ENCODE measurements at regions not wholly inside any gene's neighbourhood (a gene's known extent, or its start where the extent isn't known, plus 50 kb on each side); places are given as distances from the start of the nearest gene placed in this dataset.
A peak's percentile ranks its signal among the peaks of the same experiment; 100 is the strongest.

DNA sequence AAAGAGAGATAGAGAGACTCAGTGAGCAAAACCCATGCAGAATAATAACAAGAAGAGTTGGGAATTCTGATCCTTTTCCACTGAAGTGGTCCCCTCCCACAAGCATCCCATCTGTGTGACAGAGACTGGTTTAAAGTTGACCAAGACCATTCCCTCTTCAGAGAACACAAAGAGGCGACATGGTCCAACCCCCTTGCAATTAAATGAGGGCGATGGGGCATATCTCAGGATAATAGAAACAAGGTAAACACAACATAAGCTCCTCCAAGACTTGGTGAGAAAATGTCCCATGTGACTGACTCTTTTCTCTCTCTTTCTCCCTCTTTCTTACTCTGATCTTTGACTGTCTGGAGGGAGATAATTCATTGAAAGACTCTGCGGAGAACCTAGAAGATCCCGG, 526.7 kb downstream of the SOX11 start:
- Histone ChIP-seq H3K4me3 (ENCODE audit: low read length) (no peak overlapping the region), H3K9ac (ENCODE audit: low read length) (no peak overlapping the region), H3K9me2 (replicated peaks; ENCODE audit: insufficient read depth, low read length) (no peaks in the 10 kb centered on the region), H4K20me1 (ENCODE audit: insufficient read depth, low read depth, low read length) (no peaks in the 10 kb centered on the region), H3K4me1 (ENCODE audit: low read length) (peaks cover 34% of the 10 kb centered on the region), H2AFZ (ENCODE audit: low read length) (no peak overlapping the region), H3K79me2 (ENCODE audit: low read length) (no peaks in the 10 kb centered on the region), H3K27me3 (ENCODE audit: low read length) (no peaks in the 10 kb centered on the region), H3K27ac (ENCODE audit: low read length) (no peak overlapping the region), H3K4me2 (ENCODE audit: low read depth, low read length, poor library complexity, severe bottlenecking) (no peak overlapping the region), H3K9me3 (ENCODE audit: low read length) (no peaks in the 10 kb centered on the region), H3K36me3 (ENCODE audit: insufficient read depth, low read length) (no peaks in the 10 kb centered on the region)
- DNase-seq = no peak

DNA sequence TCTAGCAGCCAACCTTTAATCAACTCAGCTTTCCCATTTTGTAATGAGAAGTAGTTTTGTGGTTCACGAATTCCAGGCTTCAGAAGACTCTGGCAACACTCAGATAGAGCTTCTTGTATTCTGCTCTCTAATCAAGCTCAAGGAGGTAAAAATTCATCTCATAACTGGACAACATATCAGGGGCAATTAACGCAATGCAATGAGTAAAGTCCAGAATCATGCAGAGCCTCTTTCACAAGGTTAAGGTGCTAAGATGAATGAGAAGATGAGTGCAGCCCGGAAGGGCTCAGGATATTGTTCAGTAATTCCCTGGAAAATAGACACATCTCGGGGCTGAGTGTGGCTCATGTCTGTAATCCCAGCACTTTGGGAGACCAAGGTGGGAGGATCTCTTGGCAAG, 527.7 kb downstream of the SOX11 start:
- Histone ChIP-seq H4K20me1 (ENCODE audit: insufficient read depth, low read depth, low read length) (no peaks in the 10 kb centered on the region), H3K4me3 (ENCODE audit: low read length) (no peak overlapping the region), H3K79me2 (ENCODE audit: low read length) (no peaks in the 10 kb centered on the region), H3K9me2 (replicated peaks; ENCODE audit: insufficient read depth, low read length) (no peaks in the 10 kb centered on the region), H3K36me3 (ENCODE audit: insufficient read depth, low read length) (no peaks in the 10 kb centered on the region), H3K4me2 (ENCODE audit: low read depth, low read length, poor library complexity, severe bottlenecking) (no peak overlapping the region), H3K9ac (ENCODE audit: low read length) (no peak overlapping the region), H3K4me1 (ENCODE audit: low read length) (peaks cover 36% of the 10 kb centered on the region), H3K27ac (ENCODE audit: low read length) (no peak overlapping the region), H3K9me3 (ENCODE audit: low read length) (no peaks in the 10 kb centered on the region), H2AFZ (ENCODE audit: low read length) (no peak overlapping the region), H3K27me3 (ENCODE audit: low read length) (no peaks in the 10 kb centered on the region)
- DNase-seq = no peak

DNA sequence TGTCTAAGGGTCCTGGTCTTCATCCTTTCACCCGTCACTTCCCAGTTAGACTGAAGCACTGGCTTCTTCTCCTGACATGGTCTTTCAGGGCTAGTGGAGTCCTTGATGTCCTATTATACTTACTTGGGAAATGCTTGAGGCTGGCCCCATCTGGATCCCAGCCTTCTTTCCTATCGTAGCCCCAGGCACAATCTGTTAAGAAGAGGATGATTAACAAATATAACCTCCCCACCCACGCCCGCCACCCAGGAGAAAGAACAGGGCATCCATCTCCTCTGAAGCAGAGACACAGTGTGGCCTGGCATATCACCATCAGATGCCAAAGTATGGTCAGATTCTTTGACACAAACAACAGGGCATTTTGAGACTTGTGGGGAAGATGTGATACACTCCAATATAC, 530.1 kb downstream of the SOX11 start:
- H4K20me1 ChIP-seq (ENCODE audit: insufficient read depth, low read depth, low read length) = no peaks in the 10 kb centered on the region
- H2AFZ ChIP-seq (ENCODE audit: low read length) = no peak overlapping the region
- H3K27ac ChIP-seq (ENCODE audit: low read length) = no peak overlapping the region
- no peak overlapping the region for H3K4me2 ChIP-seq (ENCODE audit: low read depth, low read length, poor library complexity, severe bottlenecking)
- no peaks in the 10 kb centered on the region for H3K79me2 ChIP-seq (ENCODE audit: low read length)
- H3K27me3 ChIP-seq (ENCODE audit: low read length) = no peaks in the 10 kb centered on the region
- H3K4me1 ChIP-seq (ENCODE audit: low read length) = peaks cover 53% of the 10 kb centered on the region
- H3K9me2 ChIP-seq (replicated peaks; ENCODE audit: insufficient read depth, low read length) = no peaks in the 10 kb centered on the region
- H3K4me3 ChIP-seq (ENCODE audit: low read length) = no peak overlapping the region
- DNase-seq = no peak
- no peak overlapping the region for H3K9ac ChIP-seq (ENCODE audit: low read length)
- no peaks in the 10 kb centered on the region for H3K36me3 ChIP-seq (ENCODE audit: insufficient read depth, low read length)
- no peaks in the 10 kb centered on the region for H3K9me3 ChIP-seq (ENCODE audit: low read length)

DNA sequence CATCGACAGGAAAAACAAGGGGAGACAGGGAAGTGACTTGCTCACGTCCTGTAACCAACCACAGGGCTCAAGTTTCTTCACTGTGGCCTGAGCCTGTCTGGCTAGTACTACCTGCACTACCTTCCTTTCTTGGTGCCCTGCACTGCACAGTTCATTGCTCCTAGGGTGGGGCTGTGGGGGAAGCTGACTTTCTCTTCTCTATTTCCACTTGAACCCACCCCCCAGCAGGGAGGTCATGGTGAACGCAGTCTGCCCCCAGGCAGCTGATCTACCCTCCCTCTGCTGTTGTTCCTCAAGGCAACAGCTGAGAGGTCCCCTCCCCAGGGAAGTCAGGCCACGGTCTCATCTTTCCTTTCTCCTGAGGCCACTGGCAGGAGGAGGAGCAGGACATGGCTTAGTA, 532.1 kb downstream of the SOX11 start:
- H3K9ac ChIP-seq (ENCODE audit: low read length) = peak overlapping the region; percentile 42; the same call in 1 of the 2 replicates
- peak; percentile 85 for DNase-seq
- no peaks in the 10 kb centered on the region for H3K79me2 ChIP-seq (ENCODE audit: low read length)
- no peaks in the 10 kb centered on the region for H4K20me1 ChIP-seq (ENCODE audit: insufficient read depth, low read depth, low read length)
- no peaks in the 10 kb centered on the region for H3K36me3 ChIP-seq (ENCODE audit: insufficient read depth, low read length)
- peak overlapping the region; percentile 46; the same call in 1 of the 2 replicates for H2AFZ ChIP-seq (ENCODE audit: low read length)
- H3K4me1 ChIP-seq (ENCODE audit: low read length) = peaks cover 62% of the 10 kb centered on the region
- H3K27ac ChIP-seq (ENCODE audit: low read length) = peak overlapping the region; percentile 48
- no peaks in the 10 kb centered on the region for H3K27me3 ChIP-seq (ENCODE audit: low read length)
- H3K4me2 ChIP-seq (ENCODE audit: low read depth, low read length, poor library complexity, severe bottlenecking) = peak overlapping the region; percentile 64
- no peaks in the 10 kb centered on the region for H3K9me2 ChIP-seq (replicated peaks; ENCODE audit: insufficient read depth, low read length)
- H3K4me3 ChIP-seq (ENCODE audit: low read length) = peak overlapping the region; percentile 43; the same call in 1 of the 2 replicates
- no peaks in the 10 kb centered on the region for H3K9me3 ChIP-seq (ENCODE audit: low read length)

DNA sequence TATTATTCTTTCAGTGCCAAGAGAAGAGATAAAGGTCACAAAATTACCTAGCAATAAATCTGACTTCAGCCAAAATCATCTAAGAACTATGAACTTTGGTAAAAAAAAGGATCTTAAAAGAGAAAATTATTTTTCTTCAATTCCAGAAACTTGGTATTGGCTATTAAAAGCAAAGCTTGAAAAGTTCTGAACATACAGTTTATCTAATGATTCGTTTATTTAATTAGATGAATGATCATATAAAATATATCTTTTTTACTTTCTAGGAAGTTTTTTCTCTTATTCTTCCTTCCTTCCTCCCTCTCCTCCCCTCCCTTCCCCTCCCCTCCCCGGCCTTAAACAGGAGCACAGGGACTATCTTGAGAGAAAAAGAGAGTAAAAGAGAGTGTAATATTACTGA, 536.1 kb downstream of the SOX11 start:
- H3K4me2 ChIP-seq (ENCODE audit: low read depth, low read length, poor library complexity, severe bottlenecking) = no peak overlapping the region
- H3K9ac ChIP-seq (ENCODE audit: low read length) = no peak overlapping the region
- no peaks in the 10 kb centered on the region for H3K27me3 ChIP-seq (ENCODE audit: low read length)
- H3K79me2 ChIP-seq (ENCODE audit: low read length) = no peaks in the 10 kb centered on the region
- H3K9me3 ChIP-seq (ENCODE audit: low read length) = peaks cover 4% of the 10 kb centered on the region; the same call in 1 of the 2 replicates
- no peak for DNase-seq
- no peaks in the 10 kb centered on the region for H3K36me3 ChIP-seq (ENCODE audit: insufficient read depth, low read length)
- H3K9me2 ChIP-seq (replicated peaks; ENCODE audit: insufficient read depth, low read length) = no peaks in the 10 kb centered on the region
- H3K27ac ChIP-seq (ENCODE audit: low read length) = no peak overlapping the region
- H3K4me1 ChIP-seq (ENCODE audit: low read length) = peaks cover 59% of the 10 kb centered on the region
- no peak overlapping the region for H3K4me3 ChIP-seq (ENCODE audit: low read length)
- H4K20me1 ChIP-seq (ENCODE audit: insufficient read depth, low read depth, low read length) = no peaks in the 10 kb centered on the region
- no peak overlapping the region for H2AFZ ChIP-seq (ENCODE audit: low read length)

DNA sequence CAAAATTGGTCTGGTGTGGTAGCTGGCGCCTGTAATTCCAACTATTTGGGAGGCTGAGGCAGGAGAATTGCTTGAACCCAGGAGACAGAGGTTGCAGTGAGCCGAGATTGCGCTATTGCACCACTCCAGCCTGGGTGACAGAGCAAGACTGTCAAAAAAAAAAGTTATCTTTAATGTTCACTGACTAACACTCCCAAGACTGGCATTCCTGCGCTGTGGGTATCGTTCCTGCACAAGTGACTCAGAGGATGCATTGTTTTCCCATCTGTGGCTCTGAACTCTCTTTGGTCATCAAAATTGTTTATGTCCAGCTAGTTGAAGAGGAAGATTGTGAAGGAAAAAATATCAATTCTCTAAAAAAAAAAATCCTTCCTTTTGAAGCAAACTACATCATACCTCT, 539.0 kb downstream of the SOX11 start:
- Histone ChIP-seq H3K4me3 (ENCODE audit: low read length) (no peak overlapping the region), H3K79me2 (ENCODE audit: low read length) (no peaks in the 10 kb centered on the region), H3K9ac (ENCODE audit: low read length) (no peak overlapping the region), H3K9me3 (ENCODE audit: low read length) (peaks cover 4% of the 10 kb centered on the region; the same call in 1 of the 2 replicates), H3K36me3 (ENCODE audit: insufficient read depth, low read length) (no peaks in the 10 kb centered on the region), H3K9me2 (replicated peaks; ENCODE audit: insufficient read depth, low read length) (no peaks in the 10 kb centered on the region), H2AFZ (ENCODE audit: low read length) (no peak overlapping the region), H3K27ac (ENCODE audit: low read length) (no peak overlapping the region), H3K4me2 (ENCODE audit: low read depth, low read length, poor library complexity, severe bottlenecking) (no peak overlapping the region), H3K4me1 (ENCODE audit: low read length) (peaks cover 35% of the 10 kb centered on the region), H3K27me3 (ENCODE audit: low read length) (no peaks in the 10 kb centered on the region), H4K20me1 (ENCODE audit: insufficient read depth, low read depth, low read length) (no peaks in the 10 kb centered on the region)
- DNase-seq = no peak

DNA sequence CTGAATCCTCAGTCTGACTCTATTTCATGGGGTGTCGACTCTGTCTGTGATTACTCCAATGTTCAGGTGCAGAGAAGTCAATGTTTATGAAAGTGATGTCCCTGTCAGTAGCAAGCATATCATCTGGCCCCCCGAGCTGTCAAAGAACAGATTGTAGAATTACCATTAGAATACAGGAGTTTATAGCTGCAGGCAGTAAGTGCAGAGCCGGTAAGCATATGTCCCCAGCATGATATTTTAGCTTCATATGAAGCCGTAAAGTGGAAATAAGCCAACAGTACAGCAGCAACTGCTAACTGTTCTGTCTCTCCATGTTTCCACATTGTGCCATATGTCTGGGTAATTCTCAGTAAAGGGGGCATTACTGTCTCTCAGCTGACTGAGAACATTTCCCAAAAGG, 541.8 kb downstream of the SOX11 start:
- no peak overlapping the region for H2AFZ ChIP-seq (ENCODE audit: low read length)
- no peak overlapping the region for H3K9ac ChIP-seq (ENCODE audit: low read length)
- H3K27ac ChIP-seq (ENCODE audit: low read length) = no peak overlapping the region
- H3K36me3 ChIP-seq (ENCODE audit: insufficient read depth, low read length) = no peaks in the 10 kb centered on the region
- H3K4me1 ChIP-seq (ENCODE audit: low read length) = peaks cover 25% of the 10 kb centered on the region
- H3K9me2 ChIP-seq (replicated peaks; ENCODE audit: insufficient read depth, low read length) = no peaks in the 10 kb centered on the region
- H3K27me3 ChIP-seq (ENCODE audit: low read length) = no peaks in the 10 kb centered on the region
- no peaks in the 10 kb centered on the region for H3K79me2 ChIP-seq (ENCODE audit: low read length)
- H3K4me3 ChIP-seq (ENCODE audit: low read length) = no peak overlapping the region
- H4K20me1 ChIP-seq (ENCODE audit: insufficient read depth, low read depth, low read length) = no peaks in the 10 kb centered on the region
- DNase-seq = no peak
- H3K4me2 ChIP-seq (ENCODE audit: low read depth, low read length, poor library complexity, severe bottlenecking) = no peak overlapping the region
- peaks cover 4% of the 10 kb centered on the region; the same call in 1 of the 2 replicates for H3K9me3 ChIP-seq (ENCODE audit: low read length)

DNA sequence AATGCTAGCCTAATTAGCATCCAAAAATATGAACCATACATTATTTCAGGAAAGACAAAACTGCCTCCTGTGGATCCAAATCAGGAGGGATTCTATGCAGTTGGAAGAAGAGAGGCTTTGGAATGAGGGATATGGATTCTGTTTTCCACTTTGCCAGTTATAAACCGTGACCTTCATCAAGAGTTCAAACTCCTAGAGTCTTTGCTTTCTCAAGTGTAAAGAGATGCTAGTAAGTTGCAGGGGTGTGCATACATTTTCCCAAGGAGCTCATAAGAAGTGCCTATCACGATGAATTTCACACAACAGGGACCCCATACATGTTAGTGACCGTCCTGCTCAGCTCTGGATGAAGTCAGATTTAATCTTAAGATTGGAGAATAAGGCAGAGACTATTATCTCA, 542.5 kb downstream of the SOX11 start:
- no peak for DNase-seq
- Histone ChIP-seq H3K27me3 (ENCODE audit: low read length) (no peaks in the 10 kb centered on the region), H4K20me1 (ENCODE audit: insufficient read depth, low read depth, low read length) (no peaks in the 10 kb centered on the region), H3K4me1 (ENCODE audit: low read length) (peaks cover 25% of the 10 kb centered on the region), H3K79me2 (ENCODE audit: low read length) (no peaks in the 10 kb centered on the region), H3K27ac (ENCODE audit: low read length) (no peak overlapping the region), H3K36me3 (ENCODE audit: insufficient read depth, low read length) (no peaks in the 10 kb centered on the region), H3K9me3 (ENCODE audit: low read length) (peaks cover 4% of the 10 kb centered on the region; the same call in 1 of the 2 replicates), H2AFZ (ENCODE audit: low read length) (no peak overlapping the region), H3K9ac (ENCODE audit: low read length) (no peak overlapping the region), H3K9me2 (replicated peaks; ENCODE audit: insufficient read depth, low read length) (no peaks in the 10 kb centered on the region), H3K4me3 (ENCODE audit: low read length) (no peak overlapping the region), H3K4me2 (ENCODE audit: low read depth, low read length, poor library complexity, severe bottlenecking) (no peak overlapping the region)

DNA sequence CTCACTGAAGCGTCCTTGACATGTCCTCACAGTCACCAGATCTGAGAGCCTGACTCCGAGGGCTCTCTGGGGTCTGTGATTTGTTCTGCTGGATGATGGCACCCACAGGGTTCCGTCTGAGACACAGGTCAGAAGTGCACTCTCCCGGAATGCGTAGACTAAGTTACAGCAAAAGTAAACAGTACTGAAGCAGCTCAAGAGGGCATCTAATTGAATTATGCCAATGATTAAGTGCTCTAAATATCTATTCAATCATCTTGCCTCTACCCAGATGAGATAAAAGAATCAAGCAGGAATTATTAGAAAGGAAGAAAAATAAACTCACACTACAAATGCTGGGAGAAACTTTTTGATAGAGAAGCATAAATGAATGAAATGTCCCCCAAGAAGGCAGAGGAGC, 544.1 kb downstream of the SOX11 start:
- Histone ChIP-seq H3K4me2 (ENCODE audit: low read depth, low read length, poor library complexity, severe bottlenecking) (no peak overlapping the region), H2AFZ (ENCODE audit: low read length) (peak overlapping the region; percentile 72), H3K9ac (ENCODE audit: low read length) (no peak overlapping the region)

More for the DNA sequence above, 544.1 kb downstream of the SOX11 start:
- peaks cover 34% of the 10 kb centered on the region for H3K4me1 ChIP-seq (ENCODE audit: low read length)
- no peak for DNase-seq
- no peak overlapping the region for H3K4me3 ChIP-seq (ENCODE audit: low read length)
- H3K36me3 ChIP-seq (ENCODE audit: insufficient read depth, low read length) = no peaks in the 10 kb centered on the region; the same call in 1 of the 2 replicates
- no peak overlapping the region for H3K27ac ChIP-seq (ENCODE audit: low read length)
- H3K79me2 ChIP-seq (ENCODE audit: low read length) = no peaks in the 10 kb centered on the region
- H3K9me3 ChIP-seq (ENCODE audit: low read length) = no peaks in the 10 kb centered on the region
- no peaks in the 10 kb centered on the region for H4K20me1 ChIP-seq (ENCODE audit: insufficient read depth, low read depth, low read length)
- no peaks in the 10 kb centered on the region for H3K9me2 ChIP-seq (replicated peaks; ENCODE audit: insufficient read depth, low read length)
- H3K27me3 ChIP-seq (ENCODE audit: low read length) = no peaks in the 10 kb centered on the region

Measured in Karpas-422 (cell line).